H1 (cell line): ENCODE measurements at regions not wholly inside any gene's neighbourhood (a gene's known extent, or its start where the extent isn't known, plus 50 kb on each side); places are given as distances from the start of the nearest gene placed in this dataset.

Experiments used
- CTCF ChIA-PET: fragments of 300-600 bp; sonication (Branson Sonifier 250); formaldehyde crosslinking; loops from one replicate; lab custom pipeline; 2021; ENCODE audit not compliant: partially characterized antibody; lab: Charles Lee
- POLR2A ChIA-PET: fragments of 300-600 bp; sonication (Branson Sonifier 250); formaldehyde crosslinking; loops from one replicate; lab custom pipeline; 2021; ENCODE audit warnings: inconsistent platforms; ENCODE audit not compliant: partially characterized antibody; lab: Charles Lee
- DNase-seq, 2 experiments: peaks; one replicate each; pipeline versions ENCODE4 v3.0.0 to v3.0.0-alpha.2; 2010 to 2022; ENCODE audit warnings: low spot score in 2 of 2, low read depth in 1 of 2, mixed read lengths in 1 of 2
- FAIRE-seq: peaks from 2 replicates; lab custom pipeline; 2011; peaks lifted over from hg19 to GRCh38; lab: Jason Lieb, UNC
- H2AFZ ChIP-seq: 2 replicates; pipeline ENCODE4 v1.8.1; 2012; ENCODE audit warnings: low read length, inconsistent platforms
- H2AK5ac ChIP-seq: 2 replicates; pipeline ENCODE4 v1.6.1; 2013; ENCODE audit warnings: low read depth, low read length
- H2BK120ac ChIP-seq: replicated peaks from 2 replicates; pipeline ENCODE3; 2013; ENCODE audit warnings: low read depth, low read length, inconsistent platforms
- H2BK12ac ChIP-seq: 2 replicates; pipeline ENCODE4 v1.6.1; 2013; ENCODE audit warnings: low read depth, low read length
- H2BK15ac ChIP-seq: 2 replicates; pipeline ENCODE4 v1.6.1; 2013; ENCODE audit warnings: low read length
- H2BK20ac ChIP-seq: 2 replicates; pipeline ENCODE4 v1.6.1; 2013; ENCODE audit warnings: low read length
- H2BK5ac ChIP-seq: 2 replicates; pipeline ENCODE4 v1.6.1; 2013; ENCODE audit warnings: low read depth, low read length
- H3K14ac ChIP-seq: 2 replicates; pipeline ENCODE4 v1.6.1; 2013; ENCODE audit warnings: inconsistent platforms; ENCODE audit not compliant: insufficient read length
- H3K18ac ChIP-seq: 2 replicates; pipeline ENCODE4 v1.6.1; 2013; ENCODE audit warnings: low read length; ENCODE audit errors: extremely low read depth
- H3K23ac ChIP-seq: 2 replicates; pipeline ENCODE4 v1.6.1; 2013; ENCODE audit warnings: inconsistent platforms; ENCODE audit not compliant: insufficient read length
- H3K23me2 ChIP-seq: 2 replicates; pipeline ENCODE4 v1.6.1; 2013; ENCODE audit warnings: low read depth, low read length
- H3K27ac ChIP-seq: 2 replicates; pipeline ENCODE4 v1.6.1; 2011; ENCODE audit warnings: low read depth, low read length, inconsistent platforms
- H3K27me3 ChIP-seq, 4 experiments: replicated peaks in 1 of 4; 1 replicate in 1 of 4; 2 replicates in 3 of 4; pipeline versions ENCODE4 v1.6.1 to v1.8.1; 2011 to 2013; ENCODE audit warnings: low read length in 3 of 4, mild to moderate bottlenecking in 3 of 4, inconsistent platforms in 2 of 4, mixed read lengths in 2 of 4, moderate library complexity in 1 of 4; ENCODE audit not compliant: control insufficient read depth in 3 of 4, insufficient read depth in 3 of 4; ENCODE audit errors: extremely low read depth in 1 of 4
- H3K36me3 ChIP-seq, 4 experiments: 2 replicates each; pipeline versions ENCODE4 v1.6.1 to v1.8.1; 2011 to 2013; ENCODE audit warnings: mild to moderate bottlenecking in 4 of 4, low read length in 3 of 4, moderate library complexity in 2 of 4, control low read depth in 1 of 4, inconsistent platforms in 1 of 4; ENCODE audit not compliant: insufficient read depth in 4 of 4, control insufficient read depth in 2 of 4
- H3K4ac ChIP-seq: replicated peaks from 2 replicates; pipeline ENCODE3; 2013; ENCODE audit warnings: low read length, low read depth, mixed read lengths, inconsistent platforms; ENCODE audit not compliant: insufficient read length
- H3K4me1 ChIP-seq, 4 experiments: replicated peaks in 1 of 4; 1 replicate in 1 of 4; 2 replicates in 3 of 4; pipeline versions ENCODE4 v1.6.1 to v1.8.1; 2011 to 2013; ENCODE audit warnings: low read length in 3 of 4, inconsistent platforms in 2 of 4, mixed read lengths in 1 of 4; ENCODE audit not compliant: insufficient read depth in 4 of 4, control insufficient read depth in 3 of 4
- H3K4me2 ChIP-seq, 2 experiments: 2 replicates each; pipeline versions ENCODE4 v1.6.1 to v1.8.1; 2011 to 2013; ENCODE audit warnings: low read depth in 2 of 2, low read length in 2 of 2, control low read depth in 1 of 2, inconsistent platforms in 1 of 2, mild to moderate bottlenecking in 1 of 2; ENCODE audit not compliant: insufficient read depth in 1 of 2
- H3K4me3 ChIP-seq, 4 experiments: fragments of 200-600, 300-600 bp in 1 of 4; sonication (generic), shearing (Covaris generic), sonication (Bioruptor Twin) in 1 of 4; 2 replicates each; pipeline versions ENCODE4 v1.5.1 to v1.8.1; 2011 to 2016; ENCODE audit warnings: low read length in 4 of 4, low read depth in 3 of 4, control low read depth in 2 of 4, inconsistent platforms in 2 of 4, mild to moderate bottlenecking in 2 of 4, mixed read lengths in 1 of 4, moderate library complexity in 1 of 4; ENCODE audit not compliant: insufficient read depth in 2 of 4; ENCODE audit errors: extremely low read depth in 1 of 4
- H3K56ac ChIP-seq: replicated peaks from 2 replicates; pipeline ENCODE3; 2013; ENCODE audit warnings: low read depth, mild to moderate bottlenecking, mixed read lengths, low read length, inconsistent platforms; ENCODE audit not compliant: insufficient read length
- H3K79me1 ChIP-seq: 2 replicates; pipeline ENCODE4 v1.6.1; 2013; ENCODE audit warnings: low read depth, low read length, control low read depth
- H3K79me2 ChIP-seq, 2 experiments: 2 replicates each; pipeline versions ENCODE4 v1.6.1 to v1.8.1; 2012 to 2013; ENCODE audit warnings: low read length in 2 of 2, mild to moderate bottlenecking in 2 of 2, inconsistent platforms in 1 of 2; ENCODE audit not compliant: insufficient read depth in 2 of 2, control insufficient read depth in 1 of 2
- H3K9ac ChIP-seq, 4 experiments: replicated peaks in 1 of 4; 1 replicate in 1 of 4; 2 replicates in 3 of 4; pipeline versions ENCODE4 v1.6.1 to v1.8.1; 2011 to 2013; ENCODE audit warnings: low read depth in 3 of 4, low read length in 3 of 4, control low read depth in 2 of 4, mild to moderate bottlenecking in 2 of 4, moderate library complexity in 2 of 4, inconsistent platforms in 1 of 4; ENCODE audit errors: extremely low read depth in 1 of 4
- H3K9me3 ChIP-seq, 2 experiments: 2 replicates each; pipeline versions ENCODE4 v1.6.1 to v1.8.1; 2012 to 2013; ENCODE audit warnings: mild to moderate bottlenecking in 2 of 2, moderate library complexity in 2 of 2, control low read depth in 1 of 2, inconsistent platforms in 1 of 2, low read depth in 1 of 2, low read length in 1 of 2, mixed read lengths in 1 of 2; ENCODE audit not compliant: insufficient read depth in 2 of 2
- H4K20me1 ChIP-seq, 2 experiments: replicated peaks in 1 of 2; 2 replicates each; pipeline versions ENCODE3 to v1.8.1; 2011 to 2013; ENCODE audit warnings: inconsistent platforms in 2 of 2, low read length in 2 of 2, mild to moderate bottlenecking in 1 of 2; ENCODE audit not compliant: insufficient read depth in 2 of 2, control insufficient read depth in 1 of 2
- H4K5ac ChIP-seq: 2 replicates; pipeline ENCODE4 v1.6.1; 2013; ENCODE audit warnings: low read length, low read depth, mixed read lengths, inconsistent platforms; ENCODE audit not compliant: insufficient read length
- H4K8ac ChIP-seq: 2 replicates; pipeline ENCODE4 v1.8.0; 2013; ENCODE audit warnings: mild to moderate bottlenecking, moderate library complexity, low read length, inconsistent platforms; ENCODE audit not compliant: insufficient read depth; ENCODE audit errors: extremely low read depth
- H4K91ac ChIP-seq: replicated peaks from 2 replicates; pipeline ENCODE3; 2013; ENCODE audit warnings: low read length, mixed read lengths, inconsistent platforms; ENCODE audit not compliant: insufficient read length
- ASH2L ChIP-seq: fragments of 200-600, 300-600 bp; sonication (generic); IDR thresholded peaks from one replicate; pipeline ENCODE4 v1.7.1; 2017; ENCODE audit warnings: low read length
- EZH2 ChIP-seq: fragments of 200-600 bp; sonication (generic); IDR thresholded peaks from 2 replicates; pipeline ENCODE4 v1.7.1; 2012; ENCODE audit warnings: low read depth, mild to moderate bottlenecking, moderate library complexity, low read length, inconsistent platforms; ENCODE audit not compliant: severe bottlenecking
- HDAC2 ChIP-seq, 2 experiments: fragments of 300-600 bp in 1 of 2; sonication (generic) in 1 of 2; IDR thresholded peaks; 2 replicates each; pipeline ENCODE4 v1.6.1; 2011 to 2012; ENCODE audit warnings: low read depth in 2 of 2, low read length in 2 of 2, mild to moderate bottlenecking in 2 of 2, moderate library complexity in 2 of 2, borderline replicate concordance in 1 of 2, inconsistent platforms in 1 of 2
- SIX5 ChIP-seq: IDR thresholded peaks from 2 replicates; pipeline ENCODE4 v1.6.1; 2011; ENCODE audit warnings: mild to moderate bottlenecking, low read depth, low read length
- WGBS, 2 experiments: shearing (Covaris generic) in 1 of 2; methylation state at CpG; one replicate each; pipeline versions ENCODE4 v1.1.6 to v1.1.7; 2013 to 2015; ENCODE audit warnings: low lambda C conversion rate in 2 of 2, mixed read lengths in 2 of 2, inconsistent platforms in 1 of 2, low coverage in 1 of 2, missing lambda C conversion rate in 1 of 2; ENCODE audit not compliant: insufficient replicate concordance in 2 of 2, insufficient coverage in 1 of 2, insufficient read length in 1 of 2; ENCODE audit errors: extremely low coverage in 1 of 2, missing lambda C conversion rate in 1 of 2; 5-methylcytosine and 5-hydroxymethylcytosine counted together

DNA sequence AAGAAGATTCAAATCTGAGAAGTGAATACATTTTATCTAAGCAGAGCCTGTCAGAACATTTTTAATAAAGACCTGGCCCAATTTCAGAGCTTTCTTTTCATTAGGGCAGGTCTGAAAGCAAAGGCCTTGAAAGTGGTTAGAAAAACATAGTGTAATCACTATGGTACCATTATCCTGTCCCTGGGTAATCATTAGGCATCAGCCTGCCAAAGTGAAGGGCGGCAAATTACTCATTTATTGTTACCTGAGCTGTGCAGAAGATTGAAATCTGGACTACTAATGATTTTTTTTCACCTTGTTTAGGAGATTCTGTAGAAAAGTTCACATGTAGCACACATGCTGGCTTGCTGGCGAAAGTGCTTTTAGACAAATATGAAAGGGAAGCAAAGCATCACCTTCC lies 92.6 kb upstream of the PRKD1 start:
- H3K14ac ChIP-seq = no peak overlapping the region
- H3K9ac ChIP-seq = no peak overlapping the region
- no peaks in the 10 kb centered on the region for H3K36me3 ChIP-seq
- H3K4ac ChIP-seq = no peak overlapping the region
- no peak overlapping the region for H4K91ac ChIP-seq
- no peak overlapping the region for H4K5ac ChIP-seq
- POLR2A ChIA-PET = no interaction called here
- no peak overlapping the region for H3K18ac ChIP-seq
- no peaks in the 10 kb centered on the region for H3K27me3 ChIP-seq
- no peaks in the 10 kb centered on the region for H3K23me2 ChIP-seq
- WGBS, 2 experiments = 66% methylated on average over 2 of the region's 2 CpGs; no CpG with 5 or more reads in 1 of the 2 experiments
- no peak overlapping the region for H4K8ac ChIP-seq
- no peaks in the 10 kb centered on the region for H3K79me2 ChIP-seq
- no peak for FAIRE-seq
- H3K4me1 ChIP-seq = no peaks in the 10 kb centered on the region
- no peak overlapping the region for H2BK20ac ChIP-seq
- H4K20me1 ChIP-seq = no peaks in the 10 kb centered on the region
- H2BK5ac ChIP-seq = no peak overlapping the region
- H3K79me1 ChIP-seq = no peaks in the 10 kb centered on the region
- no peak for TF ChIP-seq HDAC2 (IDR thresholded peaks at IDR 0.05; ENCODE audit: borderline replicate concordance in 1 of 2, low read depth in 2 of 2, low read length in 2 of 2)
- TF ChIP-seq EZH2 = no peak
- no peak for TF ChIP-seq ASH2L
- no peak for TF ChIP-seq SIX5
- no peak overlapping the region for H2AFZ ChIP-seq
- H3K27ac ChIP-seq = no peak overlapping the region
- DNase-seq = no peak
- no peak overlapping the region for H3K56ac ChIP-seq
- H2BK12ac ChIP-seq = no peak overlapping the region
- H2BK120ac ChIP-seq = no peak overlapping the region
- no peak overlapping the region for H2AK5ac ChIP-seq
- H3K4me3 ChIP-seq = no peak overlapping the region
- peaks cover 15 to 17% of the 10 kb centered on the region in 2 experiments; a peak in 3 of 4 replicates for H3K9me3 ChIP-seq
- H2BK15ac ChIP-seq = no peak overlapping the region
- no peak overlapping the region for H3K4me2 ChIP-seq
- H3K23ac ChIP-seq = no peak overlapping the region
- CTCF ChIA-PET = interaction anchor here (1.1 kb wide), 1 partner anchor 190 kb away, joined by 5 read pairs; no protein-coding TSS in a partner anchor
